K562 (cell line): ENCODE measurements at regions not wholly inside any gene's neighbourhood (a gene's known extent, or its start where the extent isn't known, plus 50 kb on each side); places are given as distances from the start of the nearest gene placed in this dataset.

ENCODE experiments used
- ATAC-seq: fragments of 200-7000 bp; cut with Tn5 transposase; 3 replicates; pipeline ENCODE4 v1.9.1; 2020; ENCODE audit warnings: moderate library complexity
- BruUV-seq: library from RNA; stranded (reverse); fragments of 400-500 nt; replicated peaks from 2 replicates; lab custom pipeline; 2021; lab: Mats Ljungman, UMichigan
- CTCF ChIA-PET: fragments of 300-600 bp; formaldehyde crosslinking; extraction: SDS; loops from one replicate; lab custom pipeline; 2021; ENCODE audit warnings: low intra/inter-chr PET ratio; lab: Yijun Ruan, JAX
- POLR2A ChIA-PET: fragments of 300-600, 350-650 bp; sonication (Branson Sonifier 250); formaldehyde crosslinking; extraction: SDS; loops from one replicate; lab custom pipeline; 2021; ENCODE audit warnings: antibody characterized with exemption, inconsistent platforms; lab: Yijun Ruan, JAX
- DNase-seq, 4 experiments: peaks; one replicate each; pipeline versions ENCODE4 v3.0.0 to v3.0.0-alpha.2; 2011 to 2018; ENCODE audit warnings: low spot score in 3 of 4, mixed read lengths in 3 of 4; ENCODE audit errors: extremely low read depth in 1 of 4
- FAIRE-seq: peaks from 2 replicates; lab custom pipeline; 2011; peaks lifted over from hg19 to GRCh38; lab: Jason Lieb, UNC
- H2AFZ ChIP-seq: 2 replicates; pipeline ENCODE4 v1.6.0; 2011; ENCODE audit warnings: low read depth, low read length, control low read depth, inconsistent platforms
- H3K27ac ChIP-seq: fragments of 200-600 bp; 3 replicates; pipeline ENCODE4 v1.8.0; 2011; ENCODE audit warnings: low read depth, mild to moderate bottlenecking, control low read depth, inconsistent platforms, low read length, moderate library complexity, mixed read lengths; ENCODE audit errors: extremely low read depth
- H3K27me3 ChIP-seq, 2 experiments: fragments of 300-600 bp in 1 of 2; 2 replicates in 1 of 2; 3 replicates in 1 of 2; pipeline versions ENCODE4 v1.6.0 to v1.8.0; 2011; ENCODE audit warnings: inconsistent platforms in 2 of 2, low read length in 2 of 2, mild to moderate bottlenecking in 1 of 2, mixed read lengths in 1 of 2, moderate library complexity in 1 of 2; ENCODE audit not compliant: control insufficient read depth in 2 of 2, insufficient read depth in 2 of 2
- H3K36me3 ChIP-seq: fragments of 300-600 bp; 3 replicates; pipeline ENCODE4 v1.8.0; 2011; ENCODE audit warnings: mild to moderate bottlenecking, low read length, inconsistent platforms; ENCODE audit not compliant: control insufficient read depth, insufficient read depth
- H3K4me1 ChIP-seq, 2 experiments: fragments of 200-600 bp in 1 of 2; replicated peaks in 1 of 2; 2 replicates in 1 of 2; 3 replicates in 1 of 2; pipeline versions ENCODE4 v1.5.1 to v1.8.0; 2011; ENCODE audit warnings: inconsistent platforms in 2 of 2, low read length in 2 of 2, mild to moderate bottlenecking in 1 of 2, mixed read lengths in 1 of 2, moderate library complexity in 1 of 2; ENCODE audit not compliant: control insufficient read depth in 2 of 2, insufficient read depth in 2 of 2
- H3K4me2 ChIP-seq: 2 replicates; pipeline ENCODE4 v1.6.1; 2011; ENCODE audit warnings: low read length, control low read depth, inconsistent platforms, mixed read lengths; ENCODE audit not compliant: insufficient read depth
- H3K4me3 ChIP-seq: fragments of 200-600 bp; sonication (generic), shearing (Covaris generic); 2 replicates; pipeline ENCODE4 v1.5.1; 2016; ENCODE audit warnings: control low read depth, inconsistent platforms
- H3K79me2 ChIP-seq: fragments of 200-600 bp; 3 replicates; pipeline ENCODE4 v1.8.0; 2011; ENCODE audit warnings: low read length, inconsistent platforms; ENCODE audit not compliant: control insufficient read depth, insufficient read depth
- H3K9ac ChIP-seq, 2 experiments: 2 replicates each; pipeline versions ENCODE4 v1.6.0 to v1.6.1; 2011; ENCODE audit warnings: low read depth in 2 of 2, low read length in 2 of 2, control low read depth in 1 of 2, inconsistent platforms in 1 of 2, mild to moderate bottlenecking in 1 of 2, mixed read lengths in 1 of 2; ENCODE audit not compliant: insufficient read depth in 1 of 2
- H3K9me1 ChIP-seq: one replicate; pipeline ENCODE4 v1.6.0; 2011; ENCODE audit warnings: inconsistent platforms, mild to moderate bottlenecking, low read length, moderate library complexity; ENCODE audit not compliant: control insufficient read depth, insufficient read depth
- H3K9me3 ChIP-seq: replicated peaks from 2 replicates; pipeline ENCODE4 v1.5.1; 2011; ENCODE audit warnings: low read depth, low read length, inconsistent platforms; ENCODE audit not compliant: control insufficient read depth, insufficient read depth
- H4K20me1 ChIP-seq: replicated peaks from 2 replicates; pipeline ENCODE4 v1.6.1; 2011; ENCODE audit warnings: low read length, inconsistent platforms, mixed read lengths; ENCODE audit not compliant: control insufficient read depth, insufficient read depth
- ELF1 ChIP-seq: fragments of 200-800 bp; sonication (Bioruptor generic); IDR thresholded peaks from 2 replicates; pipeline ENCODE4 v1.6.1; 2016; ENCODE audit warnings: missing genetic modification characterization, missing compliant biosample characterization
- HOXB6 ChIP-seq: fragments of 250-450 bp; sonication (Bioruptor Pico); IDR thresholded peaks from 2 replicates; pipeline ENCODE4 v1.5.1; 2022; ENCODE audit warnings: mild to moderate bottlenecking, borderline replicate concordance
- ILF3 ChIP-seq: fragments of 450-650 bp; IDR thresholded peaks from 2 replicates; pipeline ENCODE4 v1.6.1; 2018; ENCODE audit warnings: antibody characterized with exemption, mild to moderate bottlenecking, moderate library complexity, borderline replicate concordance
- KAT7 ChIP-seq: sonication (generic); formaldehyde crosslinking; IDR thresholded peaks from 2 replicates; pipeline ENCODE4 v1.8.0; 2022; ENCODE audit warnings: missing genetic modification reagents, mild to moderate bottlenecking, borderline replicate concordance
- KLF13 ChIP-seq: fragments of 450-650 bp; IDR thresholded peaks from 2 replicates; pipeline ENCODE4 v1.6.1; 2016; ENCODE audit warnings: missing genetic modification characterization, low read depth, mild to moderate bottlenecking, missing compliant biosample characterization, moderate library complexity, borderline replicate concordance
- MTA2 ChIP-seq: fragments of 450-650 bp; IDR thresholded peaks from 2 replicates; pipeline ENCODE4 v1.6.1; 2016; ENCODE audit warnings: low read depth
- NFE2L1 ChIP-seq: fragments of 450-650 bp; IDR thresholded peaks from 2 replicates; pipeline ENCODE4 v1.6.1; 2016; ENCODE audit warnings: missing genetic modification characterization, low read depth, mild to moderate bottlenecking, missing compliant biosample characterization, moderate library complexity, borderline replicate concordance
- PHF20 ChIP-seq: fragments of 450-650 bp; IDR thresholded peaks from 2 replicates; pipeline ENCODE4 v1.6.1; 2018; ENCODE audit not compliant: partially characterized antibody
- SP2 ChIP-seq: IDR thresholded peaks from 2 replicates; pipeline ENCODE4 v1.6.1; 2011; ENCODE audit warnings: mild to moderate bottlenecking, low read depth, low read length, moderate library complexity; ENCODE audit not compliant: poor library complexity, severe bottlenecking; ENCODE audit errors: extremely low read depth
- SREBF2 ChIP-seq: sonication (generic); formaldehyde crosslinking; IDR thresholded peaks from 2 replicates; pipeline ENCODE4 v1.4.0; 2020; ENCODE audit warnings: mild to moderate bottlenecking, missing genetic modification reagents
- TCF7L2 ChIP-seq: fragments of 150-350 bp; IDR thresholded peaks from 2 replicates; pipeline ENCODE4 v1.6.1; 2016; ENCODE audit warnings: low read depth, mild to moderate bottlenecking, low read length, moderate library complexity
- ZBTB1 ChIP-seq: sonication (generic); formaldehyde crosslinking; IDR thresholded peaks from 2 replicates; pipeline ENCODE4 v1.8.1; 2023; ENCODE audit warnings: missing genetic modification reagents, low read depth, mild to moderate bottlenecking, borderline replicate concordance
- ZFP36 ChIP-seq: fragments of 150-350 bp; IDR thresholded peaks from 2 replicates; pipeline ENCODE4 v1.6.1; 2018; ENCODE audit warnings: low read length, low read depth; ENCODE audit not compliant: partially characterized antibody
- ZNF143 ChIP-seq: sonication (generic); formaldehyde crosslinking; IDR thresholded peaks from 2 replicates; pipeline ENCODE4 v1.9.0; 2022; ENCODE audit warnings: mild to moderate bottlenecking, missing genetic modification reagents
- ZNF232 ChIP-seq: sonication (generic); formaldehyde crosslinking; IDR thresholded peaks from 2 replicates; pipeline ENCODE4 v1.8.0; 2022; ENCODE audit warnings: mild to moderate bottlenecking, missing genetic modification reagents
- ZNF436 ChIP-seq: fragments of 250-450, 450-650 bp; sonication (Bioruptor Pico); formaldehyde crosslinking; IDR thresholded peaks from 2 replicates; pipeline ENCODE4 v1.7.0; 2020; ENCODE audit warnings: mild to moderate bottlenecking
- WGBS: fragments of 100-300 bp; shearing (Covaris generic); methylation state at CpG from one replicate; pipeline ENCODE4 v1.1.6; 2016; ENCODE audit warnings: low coverage, mixed read lengths; ENCODE audit not compliant: insufficient coverage; ENCODE audit errors: missing lambda C conversion rate; 5-methylcytosine and 5-hydroxymethylcytosine counted together
- in situ Hi-C: fragments of 300-500 bp; cut with MboI; formaldehyde crosslinking; loops from 4 replicates; pipeline ENCODE4 v1.15.0; 2018; ENCODE audit warnings: inconsistent platforms, mixed read lengths
- intact Hi-C: fragments of 100-400 bp; cut with micrococcal nuclease; formaldehyde crosslinking; loops from 2 replicates; pipeline ENCODE4 v1.14.2; 2022
- TF ChIP-seq, protein P1 (sequence below): fragments of 450-650 bp; IDR thresholded peaks from 2 replicates; pipeline ENCODE4 v1.6.1; 2016

DNA sequence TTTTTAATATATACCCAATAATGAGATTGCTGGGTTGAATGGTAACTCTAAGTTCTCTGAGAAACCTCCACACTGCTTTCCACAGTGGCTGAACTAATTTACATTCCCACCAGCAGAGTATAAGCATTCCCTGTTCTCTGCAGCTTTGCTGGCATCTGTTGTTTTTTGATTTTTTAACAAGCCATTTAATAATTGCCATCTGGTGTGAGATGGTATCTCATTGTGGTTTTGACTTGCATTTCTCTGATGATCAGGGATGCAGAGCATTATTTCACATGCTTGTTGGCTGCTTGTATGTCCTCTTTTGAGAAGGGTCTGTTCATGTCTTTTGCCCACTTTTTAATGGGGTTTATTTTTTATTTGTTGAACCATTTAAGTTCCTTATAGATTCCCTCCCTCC is 75.0 kb upstream of the EPHB3 start (continued):
- TF ChIP-seq, protein P1, sequence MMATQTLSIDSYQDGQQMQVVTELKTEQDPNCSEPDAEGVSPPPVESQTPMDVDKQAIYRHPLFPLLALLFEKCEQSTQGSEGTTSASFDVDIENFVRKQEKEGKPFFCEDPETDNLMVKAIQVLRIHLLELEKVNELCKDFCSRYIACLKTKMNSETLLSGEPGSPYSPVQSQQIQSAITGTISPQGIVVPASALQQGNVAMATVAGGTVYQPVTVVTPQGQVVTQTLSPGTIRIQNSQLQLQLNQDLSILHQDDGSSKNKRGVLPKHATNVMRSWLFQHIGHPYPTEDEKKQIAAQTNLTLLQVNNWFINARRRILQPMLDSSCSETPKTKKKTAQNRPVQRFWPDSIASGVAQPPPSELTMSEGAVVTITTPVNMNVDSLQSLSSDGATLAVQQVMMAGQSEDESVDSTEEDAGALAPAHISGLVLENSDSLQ: no peak
- TF ChIP-seq TCF7L2 (no peak), NFE2L1 (tag) (no peak), ELF1 (tag) (no peak), SREBF2 (CRISPR knock-in tag) (no peak), ZNF232 (CRISPR knock-in tag) (no peak), ZNF436 (no peak)

DNA sequence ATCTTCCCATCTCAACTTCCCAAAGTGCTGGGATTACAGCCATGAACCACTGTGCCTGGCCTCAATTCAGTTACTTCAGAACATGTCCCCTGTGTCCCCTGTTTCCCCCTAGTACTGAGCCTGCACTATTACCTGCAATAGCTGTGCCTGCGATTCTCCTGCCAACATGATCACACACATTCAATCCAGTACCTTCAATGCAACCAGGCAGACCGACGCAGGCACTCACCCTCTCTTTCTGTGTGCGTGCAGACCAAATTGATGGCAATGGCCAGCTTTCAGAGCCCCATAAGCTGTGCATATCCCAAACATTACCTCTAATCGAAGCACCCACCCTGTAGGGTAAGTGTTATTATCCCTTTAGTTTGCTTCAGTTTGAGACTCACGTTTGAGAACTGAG is 73.0 kb upstream of the EPHB3 start:
- no peaks in the 10 kb centered on the region for H3K36me3 ChIP-seq
- BruUV-seq: no TSS peak
- H2AFZ ChIP-seq: no peak overlapping the region
- no peak for ATAC-seq
- H3K4me2 ChIP-seq: no peak overlapping the region
- H3K9me1 ChIP-seq: no peaks in the 10 kb centered on the region
- peaks cover 15 to 30% of the 10 kb centered on the region in 2 experiments for H3K27me3 ChIP-seq
- WGBS: 0% methylated on average over 6 of the region's 6 CpGs
- in situ Hi-C loops: no loop called here
- TF ChIP-seq SP2 (no peak), KAT7 (no peak), ZNF143 (CRISPR knock-in tag) (no peak), KLF13 (no peak), PHF20 (no peak), ZFP36 (no peak), HOXB6 (CRISPR knock-in tag) (no peak), MTA2 (no peak), ILF3 (no peak), ZBTB1 (CRISPR knock-in tag) (no peak)
- no peaks in the 10 kb centered on the region for H3K79me2 ChIP-seq
- no peak overlapping the region for H3K27ac ChIP-seq
- ChIA-PET POLR2A (no interaction called here), CTCF (no interaction called here)
- peaks cover 0 to 8% of the 10 kb centered on the region in 2 experiments; a peak in 1 of 5 replicates for H3K4me1 ChIP-seq
- DNase-seq: no peak
- H3K9ac ChIP-seq: no peak overlapping the region
- no peak overlapping the region for H3K4me3 ChIP-seq
- no peak for FAIRE-seq
- no peaks in the 10 kb centered on the region for H3K9me3 ChIP-seq
- no peaks in the 10 kb centered on the region for H4K20me1 ChIP-seq
- intact Hi-C loops: no loop called here
